RWPE2 (cell line): ENCODE measurements at regions not wholly inside any gene's neighbourhood (a gene's known extent, or its start where the extent isn't known, plus 50 kb on each side); places are given as distances from the start of the nearest gene placed in this dataset.
"Not testable (repeated sequence)": the region's sequence is repeated elsewhere in the genome, so short reads cannot be mapped to it uniquely, and the experiment has no call there.

Source experiments
- ATAC-seq: fragments of 200-7000 bp; cut with Tn5 transposase; 3 replicates; pipeline ENCODE4 v1.9.1; 2021; ENCODE audit warnings: low read depth
- DNase-seq: peaks from one replicate; pipeline ENCODE4 v3.0.0-alpha.2; 2020; ENCODE audit warnings: low spot score
- H3K27ac ChIP-seq: fragments of 450-650 bp; 2 replicates; pipeline ENCODE4 v1.5.1; 2017; ENCODE audit warnings: mild to moderate bottlenecking; ENCODE audit not compliant: poor library complexity, severe bottlenecking
- H3K27me3 ChIP-seq: fragments of 250-450 bp; sonication (Bioruptor Pico); 2 replicates; pipeline ENCODE4 v1.5.1; 2021; ENCODE audit warnings: mild to moderate bottlenecking, moderate library complexity; ENCODE audit not compliant: insufficient read depth, poor library complexity, severe bottlenecking
- H3K36me3 ChIP-seq: fragments of 250-450 bp; sonication (Bioruptor Pico); 2 replicates; pipeline ENCODE4 v1.5.1; 2020; ENCODE audit warnings: low read depth, mild to moderate bottlenecking, moderate library complexity
- H3K4me1 ChIP-seq: fragments of 250-450 bp; sonication (Bioruptor Pico); 2 replicates; pipeline ENCODE4 v1.5.1; 2021; ENCODE audit warnings: mild to moderate bottlenecking, moderate library complexity; ENCODE audit not compliant: insufficient read depth, poor library complexity, severe bottlenecking
- H3K4me3 ChIP-seq: fragments of 250-450 bp; sonication (Bioruptor Pico); 2 replicates; pipeline ENCODE4 v1.5.1; 2021; ENCODE audit warnings: mild to moderate bottlenecking, moderate library complexity; ENCODE audit not compliant: severe bottlenecking
- H3K9me3 ChIP-seq: fragments of 250-450 bp; sonication (Bioruptor Pico); 2 replicates; pipeline ENCODE4 v1.5.1; 2021; ENCODE audit warnings: mild to moderate bottlenecking, moderate library complexity; ENCODE audit not compliant: severe bottlenecking
- CTCF ChIP-seq: fragments of 450-650 bp; IDR thresholded peaks from one replicate; pipeline ENCODE4 v1.5.1; 2017; ENCODE audit warnings: mild to moderate bottlenecking, moderate library complexity; ENCODE audit not compliant: poor library complexity, severe bottlenecking

GRCh38 chr20:39738651-39739050, 776.5 kb downstream of the DHX35 start:
- no peaks in the 10 kb centered on the region for H3K27me3 ChIP-seq
- no peaks in the 10 kb centered on the region for H3K9me3 ChIP-seq
- no peak for TF ChIP-seq CTCF
- H3K36me3 ChIP-seq = no peaks in the 10 kb centered on the region
- H3K27ac ChIP-seq = no peak overlapping the region
- no peaks in the 10 kb centered on the region for H3K4me1 ChIP-seq
- ATAC-seq (no peak), DNase-seq (no peak)
- H3K4me3 ChIP-seq = no peak overlapping the region

- H3K9me3 ChIP-seq = no peaks in the 10 kb centered on the region
- H3K4me3 ChIP-seq = no peak overlapping the region
- no peak for TF ChIP-seq CTCF
- no peak for DNase-seq
- no peak for ATAC-seq
- H3K27me3 ChIP-seq = no peaks in the 10 kb centered on the region
- H3K36me3 ChIP-seq = no peaks in the 10 kb centered on the region
- H3K27ac ChIP-seq = no peak overlapping the region
- H3K4me1 ChIP-seq = no peaks in the 10 kb centered on the region
Measured at GRCh38 chr20:39736434-39737327, 774.5 kb downstream of the DHX35 start.

DNA sequence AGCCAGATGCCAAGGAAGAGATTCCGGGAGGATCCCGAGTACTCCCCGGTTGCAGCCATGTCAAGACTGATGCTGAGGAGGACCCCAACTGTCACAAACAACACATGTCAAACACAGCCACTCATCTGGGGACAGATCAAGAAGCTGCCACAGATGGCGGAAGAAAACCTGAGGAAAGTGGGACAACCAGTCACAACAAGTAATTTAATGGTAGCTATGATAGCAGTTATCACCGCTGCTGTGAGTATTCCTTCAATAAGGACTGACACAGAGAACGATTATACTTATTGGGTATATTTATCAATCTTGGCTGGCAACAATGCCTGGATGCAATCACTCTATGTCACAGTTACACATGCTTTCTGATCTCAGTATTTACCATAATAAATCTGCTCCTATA, 763.4 kb downstream of the DHX35 start:
- not testable (repeated sequence) for H3K27ac ChIP-seq, H3K27me3 ChIP-seq, DNase-seq, H3K9me3 ChIP-seq, ATAC-seq, H3K4me3 ChIP-seq, H3K4me1 ChIP-seq, H3K36me3 ChIP-seq

GRCh38 chr20:39719293-39719692, 757.1 kb downstream of the DHX35 start:
- ATAC-seq = no peak
- no peaks in the 10 kb centered on the region for H3K36me3 ChIP-seq
- H3K27ac ChIP-seq = no peak overlapping the region
- no peaks in the 10 kb centered on the region for H3K4me1 ChIP-seq
- no peaks in the 10 kb centered on the region for H3K27me3 ChIP-seq
- H3K9me3 ChIP-seq = peaks cover 5% of the 10 kb centered on the region
- DNase-seq = no peak
- no peak for TF ChIP-seq CTCF
- H3K4me3 ChIP-seq = no peak overlapping the region

- H3K27me3 ChIP-seq = no peaks in the 10 kb centered on the region
- TF ChIP-seq CTCF = no peak
- H3K4me1 ChIP-seq = no peaks in the 10 kb centered on the region
- DNase-seq (no peak), ATAC-seq (no peak)
- no peaks in the 10 kb centered on the region for H3K36me3 ChIP-seq
- H3K27ac ChIP-seq = no peak overlapping the region
- H3K9me3 ChIP-seq = peaks cover 5% of the 10 kb centered on the region
- H3K4me3 ChIP-seq = no peak overlapping the region
Measured at GRCh38 chr20:39717936-39718335, 755.8 kb downstream of the DHX35 start.
